ENCODE measurements at regions not wholly inside any gene's neighbourhood (a gene's known extent, or its start where the extent isn't known, plus 50 kb on each side); places are given as distances from the start of the nearest gene placed in this dataset.
"Not testable (repeated sequence)": the region's sequence is repeated elsewhere in the genome, so short reads cannot be mapped to it uniquely, and the experiment has no call there.

- intact Hi-C loops (cut with DNase I) = no loop called here
- H3K4me3 ChIP-seq = no peak overlapping the region
These were observed 179.3 kb upstream of the FAT3 start for GRCh38 chr11:92045301-92045700.

GRCh38 chr11:92035488-92035887 lies 189.1 kb upstream of the FAT3 start:
- Histone ChIP-seq H3K4me3 (no peak overlapping the region), H3K27me3 (no peaks in the 10 kb centered on the region), H3K4me1 (no peaks in the 10 kb centered on the region), H3K27ac (no peak overlapping the region), H3K9ac (ENCODE audit: low read depth in 2 of 2, low read length in 2 of 2) (no peak overlapping the region), H3K9me3 (no peaks in the 10 kb centered on the region), H3K36me3 (no peaks in the 10 kb centered on the region)
- intact Hi-C loops (cut with DNase I) = no loop called here
- DNase-seq = no peak
- no peak for TF ChIP-seq CTCF (IDR thresholded peaks at IDR 0.05)

More at GRCh38 chr11:92045301-92045700, 179.3 kb upstream of the FAT3 start:
- Histone ChIP-seq H3K27me3 (no peaks in the 10 kb centered on the region), H3K9ac (ENCODE audit: low read depth in 2 of 2, low read length in 2 of 2) (no peak overlapping the region), H3K4me1 (no peaks in the 10 kb centered on the region), H3K9me3 (no peaks in the 10 kb centered on the region), H3K36me3 (no peaks in the 10 kb centered on the region), H3K27ac (no peak overlapping the region)
- no peak for DNase-seq
- no peak for TF ChIP-seq CTCF (IDR thresholded peaks at IDR 0.05)

DNA sequence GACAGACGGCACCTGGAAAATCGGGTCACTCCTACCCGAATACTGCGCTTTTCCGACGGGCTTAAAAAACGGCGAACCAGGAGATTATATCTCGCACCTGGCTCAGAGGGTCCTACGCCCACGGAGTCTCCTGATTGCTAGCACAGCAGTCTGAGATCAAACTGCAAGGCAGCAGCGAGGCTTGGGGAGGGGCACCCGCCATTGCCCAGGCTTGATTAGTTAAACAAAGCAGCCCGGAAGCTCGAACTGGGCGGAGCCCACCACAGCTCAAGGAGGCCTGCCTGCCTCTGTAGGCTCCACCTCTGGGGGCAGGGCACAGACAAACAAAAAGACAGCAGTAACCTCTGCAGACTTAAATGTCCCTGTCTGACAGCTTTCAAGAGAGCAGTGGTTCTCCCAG lies 197.5 kb upstream of the FAT3 start:
- intact Hi-C loops (cut with DNase I); H3K9me3 ChIP-seq; H3K9ac ChIP-seq (ENCODE audit: low read depth in 2 of 2, low read length in 2 of 2); H3K4me3 ChIP-seq; H3K36me3 ChIP-seq; H3K4me1 ChIP-seq; H3K27me3 ChIP-seq; DNase-seq; H3K27ac ChIP-seq: not testable (repeated sequence)

DNA sequence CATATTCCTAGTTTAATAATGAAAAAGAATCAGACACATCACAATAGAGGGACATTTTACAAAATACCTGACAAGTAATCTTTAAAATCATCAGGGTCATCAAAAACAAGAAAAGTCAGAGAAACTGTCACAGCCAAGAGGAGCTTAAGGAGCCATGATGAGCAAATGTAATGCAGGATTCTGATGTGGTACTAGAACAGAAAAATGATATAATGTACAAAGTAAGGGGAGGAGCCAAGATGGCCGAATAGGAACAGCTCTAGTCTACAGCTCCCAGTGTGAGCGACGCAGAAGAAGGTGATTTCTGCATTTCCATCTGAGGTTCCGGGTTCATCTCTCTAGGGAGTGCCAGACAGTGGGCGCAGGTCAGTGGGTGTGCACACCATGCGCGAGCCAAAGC lies 198.0 kb upstream of the FAT3 start:
- Histone ChIP-seq H3K9me3 (no peaks in the 10 kb centered on the region), H3K36me3 (no peaks in the 10 kb centered on the region), H3K9ac (ENCODE audit: low read depth in 2 of 2, low read length in 2 of 2) (no peak overlapping the region), H3K4me1 (no peaks in the 10 kb centered on the region), H3K4me3 (no peak overlapping the region), H3K27ac (no peak overlapping the region), H3K27me3 (no peaks in the 10 kb centered on the region)
- intact Hi-C loops (cut with DNase I) = no loop called here
- TF ChIP-seq CTCF (IDR thresholded peaks at IDR 0.05) = no peak
- DNase-seq = no peak

GRCh38 chr11:92024788-92025187 lies 199.8 kb upstream of the FAT3 start:
- no peaks in the 10 kb centered on the region for H3K36me3 ChIP-seq
- intact Hi-C loops (cut with DNase I) = no loop called here
- no peaks in the 10 kb centered on the region for H3K27me3 ChIP-seq
- H3K9me3 ChIP-seq = no peaks in the 10 kb centered on the region
- no peak for TF ChIP-seq CTCF (IDR thresholded peaks at IDR 0.05)
- DNase-seq = no peak
- no peak overlapping the region for H3K4me3 ChIP-seq
- no peak overlapping the region for H3K27ac ChIP-seq
- no peak overlapping the region for H3K9ac ChIP-seq (ENCODE audit: low read depth in 2 of 2, low read length in 2 of 2)
- H3K4me1 ChIP-seq = no peaks in the 10 kb centered on the region

GRCh38 chr11:92022499-92022898 lies 202.1 kb upstream of the FAT3 start:
- H3K27ac ChIP-seq = no peak overlapping the region

More at GRCh38 chr11:92022499-92022898, 202.1 kb upstream of the FAT3 start:
- Histone ChIP-seq H3K4me1 (no peaks in the 10 kb centered on the region), H3K36me3 (no peaks in the 10 kb centered on the region), H3K4me3 (no peak overlapping the region), H3K9me3 (no peaks in the 10 kb centered on the region), H3K27me3 (no peaks in the 10 kb centered on the region), H3K9ac (ENCODE audit: low read depth in 2 of 2, low read length in 2 of 2) (no peak overlapping the region)
- intact Hi-C loops (cut with DNase I) = no loop called here
- no peak for TF ChIP-seq CTCF (IDR thresholded peaks at IDR 0.05)
- DNase-seq = no peak
